Endodermal cell (in vitro differentiated cells): ENCODE measurements at regions not wholly inside any gene's neighbourhood (a gene's known extent, or its start where the extent isn't known, plus 50 kb on each side); places are given as distances from the start of the nearest gene placed in this dataset.

Experiments
- DNase-seq: peaks from one replicate; pipeline ENCODE4 v3.0.0-alpha.2; 2017
- H3K27ac ChIP-seq: 2 replicates; pipeline ENCODE4 v1.5.1; 2013; ENCODE audit warnings: mild to moderate bottlenecking, low read depth, low read length, moderate library complexity
- H3K27me3 ChIP-seq: 2 replicates; pipeline ENCODE4 v1.6.1; 2013; ENCODE audit warnings: mild to moderate bottlenecking, low read length, moderate library complexity; ENCODE audit not compliant: insufficient read depth, control insufficient read depth, poor library complexity, severe bottlenecking
- H3K36me3 ChIP-seq: 2 replicates; pipeline ENCODE4 v1.7.0; 2013; ENCODE audit warnings: mild to moderate bottlenecking, low read length, moderate library complexity; ENCODE audit not compliant: control insufficient read depth, insufficient read depth
- H3K4me1 ChIP-seq: one replicate; pipeline ENCODE4 v1.7.0; 2013; ENCODE audit warnings: low read length; ENCODE audit not compliant: control insufficient read depth, insufficient read depth
- H3K4me3 ChIP-seq: 2 replicates; pipeline ENCODE4 v1.5.1; 2013; ENCODE audit warnings: mild to moderate bottlenecking, low read length, moderate library complexity
- H3K9ac ChIP-seq: 2 replicates; pipeline ENCODE4 v1.6.1; 2013; ENCODE audit warnings: mild to moderate bottlenecking, low read length, moderate library complexity; ENCODE audit not compliant: poor library complexity, severe bottlenecking; ENCODE audit errors: extremely low read depth
- H3K9me3 ChIP-seq: 2 replicates; pipeline ENCODE4 v1.6.1; 2013; ENCODE audit warnings: mild to moderate bottlenecking, low read length, moderate library complexity; ENCODE audit not compliant: control insufficient read depth
- H3K27ac Mint-ChIP-seq: 2 replicates; pipeline ENCODE4 v1.8.0; 2020; ENCODE audit warnings: mixed read lengths
- H3K27me3 Mint-ChIP-seq: 2 replicates; pipeline ENCODE4 v1.8.0; 2021; ENCODE audit warnings: mild to moderate bottlenecking, mixed read lengths; ENCODE audit not compliant: insufficient read depth
- H3K36me3 Mint-ChIP-seq: 2 replicates; pipeline ENCODE4 v1.8.0; 2020; ENCODE audit warnings: low read depth, mixed read lengths
- H3K4me1 Mint-ChIP-seq: 2 replicates; pipeline ENCODE4 v1.8.0; 2020; ENCODE audit warnings: mixed read lengths
- H3K4me3 Mint-ChIP-seq: 2 replicates; pipeline ENCODE4 v1.8.0; 2020; ENCODE audit warnings: mild to moderate bottlenecking, moderate library complexity, mixed read lengths
- H3K9me3 Mint-ChIP-seq: 2 replicates; pipeline ENCODE4 v1.8.0; 2020; ENCODE audit warnings: mild to moderate bottlenecking, mixed read lengths
- WGBS, 2 experiments: methylation state at CpG; one replicate each; pipeline versions ENCODE4 v1.1.5 to v1.1.7; 2013; ENCODE audit warnings: missing lambda C conversion rate in 2 of 2, mixed read lengths in 1 of 2; ENCODE audit not compliant: insufficient coverage in 1 of 2, insufficient read length in 1 of 2; 5-methylcytosine and 5-hydroxymethylcytosine counted together
- TF ChIP-seq, protein P1 (sequence below): fragments of 200-600 bp; sonication (generic); conservative IDR thresholded peaks from 2 replicates; pipeline ENCODE4 v1.5.0; 2021; ENCODE audit warnings: antibody characterized with exemption, mild to moderate bottlenecking

DNA sequence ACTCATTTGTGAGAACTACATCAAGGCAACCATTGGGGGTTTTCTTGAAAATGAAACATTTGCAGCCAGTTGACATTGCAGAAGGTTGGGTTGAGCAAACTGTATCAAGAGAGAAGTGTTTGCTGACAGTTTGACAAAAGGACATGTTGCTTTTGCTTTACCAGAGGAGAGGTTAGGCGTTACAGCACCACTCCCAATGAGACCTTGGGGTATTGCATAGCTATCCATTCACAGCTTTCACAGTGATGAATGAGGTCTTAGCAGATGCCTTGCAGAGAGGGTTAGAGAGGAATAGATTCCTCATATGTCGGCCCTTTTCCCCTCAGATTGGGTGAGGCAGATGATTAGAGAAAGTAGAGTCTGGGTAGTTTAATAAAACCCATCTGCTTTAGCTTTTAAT, 988.9 kb upstream of the FLRT2 start:
- Mint-ChIP-seq H3K27ac (no peak overlapping the region), H3K36me3 (no peaks in the 10 kb centered on the region)

DNA sequence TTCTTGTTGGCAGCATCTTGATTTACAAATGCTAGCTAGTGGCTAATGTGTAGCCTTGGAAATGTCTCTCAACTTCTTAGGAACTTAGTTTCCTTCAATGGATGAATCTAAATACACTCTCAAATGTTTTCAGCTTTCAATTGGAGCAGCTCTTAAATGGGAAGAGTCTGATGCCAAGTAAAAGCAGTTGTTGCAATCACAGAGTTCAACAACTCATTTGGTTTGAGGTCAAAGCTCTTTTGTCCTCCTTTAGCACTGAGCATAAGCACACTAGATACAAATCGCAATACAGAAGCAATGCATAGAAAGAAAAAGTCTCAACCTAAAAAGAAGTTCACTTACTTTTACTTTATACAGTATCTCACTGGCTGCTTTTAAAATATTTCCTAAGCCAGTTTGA, 986.1 kb upstream of the FLRT2 start:
- Mint-ChIP-seq H3K27me3 (no peaks in the 10 kb centered on the region), H3K9me3 (no peaks in the 10 kb centered on the region), H3K4me3 (no peak overlapping the region), H3K27ac (no peak overlapping the region), H3K36me3 (no peaks in the 10 kb centered on the region), H3K4me1 (peaks cover 8% of the 10 kb centered on the region)
- WGBS, 2 experiments = 67 to 94% methylated on average over 1 of the region's 1 CpG
- H3K4me1 ChIP-seq = no peaks in the 10 kb centered on the region
- TF ChIP-seq, protein P1, sequence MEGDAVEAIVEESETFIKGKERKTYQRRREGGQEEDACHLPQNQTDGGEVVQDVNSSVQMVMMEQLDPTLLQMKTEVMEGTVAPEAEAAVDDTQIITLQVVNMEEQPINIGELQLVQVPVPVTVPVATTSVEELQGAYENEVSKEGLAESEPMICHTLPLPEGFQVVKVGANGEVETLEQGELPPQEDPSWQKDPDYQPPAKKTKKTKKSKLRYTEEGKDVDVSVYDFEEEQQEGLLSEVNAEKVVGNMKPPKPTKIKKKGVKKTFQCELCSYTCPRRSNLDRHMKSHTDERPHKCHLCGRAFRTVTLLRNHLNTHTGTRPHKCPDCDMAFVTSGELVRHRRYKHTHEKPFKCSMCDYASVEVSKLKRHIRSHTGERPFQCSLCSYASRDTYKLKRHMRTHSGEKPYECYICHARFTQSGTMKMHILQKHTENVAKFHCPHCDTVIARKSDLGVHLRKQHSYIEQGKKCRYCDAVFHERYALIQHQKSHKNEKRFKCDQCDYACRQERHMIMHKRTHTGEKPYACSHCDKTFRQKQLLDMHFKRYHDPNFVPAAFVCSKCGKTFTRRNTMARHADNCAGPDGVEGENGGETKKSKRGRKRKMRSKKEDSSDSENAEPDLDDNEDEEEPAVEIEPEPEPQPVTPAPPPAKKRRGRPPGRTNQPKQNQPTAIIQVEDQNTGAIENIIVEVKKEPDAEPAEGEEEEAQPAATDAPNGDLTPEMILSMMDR = no peak
- H3K9me3 ChIP-seq = no peaks in the 10 kb centered on the region
- no peak overlapping the region for H3K4me3 ChIP-seq
- H3K27me3 ChIP-seq = no peaks in the 10 kb centered on the region
- no peak overlapping the region for H3K9ac ChIP-seq
- no peaks in the 10 kb centered on the region for H3K36me3 ChIP-seq
- peak overlapping the region; percentile 61 for H3K27ac ChIP-seq
- no peak for DNase-seq

More for the DNA sequence above, 988.9 kb upstream of the FLRT2 start:
- Mint-ChIP-seq H3K9me3 (no peaks in the 10 kb centered on the region), H3K4me1 (peaks cover 13% of the 10 kb centered on the region), H3K27me3 (no peaks in the 10 kb centered on the region), H3K4me3 (no peak overlapping the region)
- H3K27ac ChIP-seq = no peak overlapping the region
- H3K4me3 ChIP-seq = no peak overlapping the region
- no peaks in the 10 kb centered on the region for H3K36me3 ChIP-seq
- H3K27me3 ChIP-seq = no peaks in the 10 kb centered on the region
- no peaks in the 10 kb centered on the region for H3K4me1 ChIP-seq
- DNase-seq = no peak
- WGBS, 2 experiments = 38 to 47% methylated on average over 2 of the region's 2 CpGs
- H3K9me3 ChIP-seq = no peaks in the 10 kb centered on the region
- no peak overlapping the region for H3K9ac ChIP-seq
- TF ChIP-seq, protein P1 = no peak

DNA sequence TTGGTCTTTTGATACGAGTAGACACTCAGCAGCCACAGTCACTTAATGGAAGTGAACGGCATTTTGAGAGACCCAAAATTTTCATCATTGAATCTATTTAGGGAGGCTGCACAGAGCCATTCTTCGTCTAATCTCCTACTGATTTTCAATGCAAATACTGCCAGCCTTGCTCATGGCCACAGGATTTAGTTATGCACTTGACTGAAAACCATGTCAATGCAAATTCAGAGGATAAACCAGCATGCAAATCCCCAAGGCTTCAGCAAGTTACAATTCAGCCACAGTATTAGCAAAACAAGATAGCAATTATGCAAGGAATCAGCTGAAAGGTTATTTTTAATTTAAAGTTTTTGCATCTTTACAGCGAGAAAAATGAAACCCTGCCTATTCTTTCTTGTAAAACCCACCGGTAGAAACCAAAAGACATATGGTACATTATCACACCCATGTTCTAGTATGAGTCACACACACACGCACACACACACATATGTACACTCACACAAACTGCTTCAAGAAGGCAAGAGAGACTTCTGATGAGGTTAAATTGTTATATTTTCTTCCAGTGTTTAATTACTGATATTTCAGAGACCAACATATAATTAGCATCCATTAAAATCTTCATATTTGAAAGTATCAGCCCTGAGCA, 985.3 kb upstream of the FLRT2 start:
- Mint-ChIP-seq H3K4me3 (no peak overlapping the region), H3K4me1 (peaks cover 8% of the 10 kb centered on the region), H3K9me3 (no peaks in the 10 kb centered on the region), H3K27me3 (no peaks in the 10 kb centered on the region), H3K27ac (no peak overlapping the region), H3K36me3 (no peaks in the 10 kb centered on the region)
- Histone ChIP-seq H3K9me3 (no peaks in the 10 kb centered on the region), H3K27ac (peak overlapping the region; percentile 61), H3K9ac (no peak overlapping the region), H3K4me1 (no peaks in the 10 kb centered on the region), H3K4me3 (no peak overlapping the region), H3K27me3 (no peaks in the 10 kb centered on the region), H3K36me3 (no peaks in the 10 kb centered on the region)
- DNase-seq = no peak
- 62% methylated on average over 3 to 5 of the region's 6 CpGs for WGBS, 2 experiments
- TF ChIP-seq, protein P1 = no peak
